ENCODE measurements at regions not wholly inside any gene's neighbourhood (a gene's known extent, or its start where the extent isn't known, plus 50 kb on each side); places are given as distances from the start of the nearest gene placed in this dataset.
"Not testable (repeated sequence)": the region's sequence is repeated elsewhere in the genome, so short reads cannot be mapped to it uniquely, and the experiment has no call there.

- not testable (repeated sequence) for DNase-seq
Measured at GRCh38 chr2:131828633-131829455, 301.2 kb downstream of the CCDC74A start.

DNA sequence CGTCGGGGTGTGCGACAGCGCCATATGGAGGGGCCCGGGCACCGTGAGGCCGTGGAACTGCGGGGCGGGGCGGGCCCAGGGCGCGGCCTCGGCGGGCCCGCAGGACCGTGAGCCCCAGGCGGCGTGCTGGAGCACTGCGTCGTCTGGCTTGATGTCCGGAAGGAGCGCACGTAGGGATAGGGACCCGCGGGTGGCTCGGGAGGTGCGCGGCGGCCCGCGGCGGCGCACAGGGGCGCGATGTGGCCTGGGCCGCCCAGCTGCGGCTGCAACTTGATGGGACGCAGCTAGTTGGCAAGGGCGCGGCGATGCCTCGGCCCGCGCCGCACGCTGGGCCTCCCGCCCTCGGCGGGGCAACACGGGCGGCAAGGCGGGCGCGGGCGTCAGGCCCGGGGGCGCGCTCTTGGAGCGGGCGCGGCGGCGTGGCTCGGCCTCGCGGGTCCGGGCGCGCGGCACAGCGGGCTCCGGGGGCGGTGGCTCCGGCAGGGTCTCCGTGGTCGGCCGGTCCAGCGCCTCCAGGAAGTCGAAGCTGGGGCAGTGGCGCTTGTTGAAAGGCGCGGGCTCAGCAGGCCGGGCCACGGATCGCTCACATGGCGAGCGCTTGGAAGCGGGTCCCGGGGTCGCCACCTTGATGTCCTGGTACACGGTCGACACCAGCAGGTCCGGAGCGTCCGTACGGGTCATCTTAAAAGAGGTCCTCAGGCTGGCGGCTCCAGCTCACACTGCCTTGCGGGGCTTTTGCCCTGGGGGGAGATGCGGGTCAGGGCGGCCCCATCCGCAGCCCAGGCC is 302.0 kb downstream of the CCDC74A start:
- not testable (repeated sequence) for DNase-seq

DNA sequence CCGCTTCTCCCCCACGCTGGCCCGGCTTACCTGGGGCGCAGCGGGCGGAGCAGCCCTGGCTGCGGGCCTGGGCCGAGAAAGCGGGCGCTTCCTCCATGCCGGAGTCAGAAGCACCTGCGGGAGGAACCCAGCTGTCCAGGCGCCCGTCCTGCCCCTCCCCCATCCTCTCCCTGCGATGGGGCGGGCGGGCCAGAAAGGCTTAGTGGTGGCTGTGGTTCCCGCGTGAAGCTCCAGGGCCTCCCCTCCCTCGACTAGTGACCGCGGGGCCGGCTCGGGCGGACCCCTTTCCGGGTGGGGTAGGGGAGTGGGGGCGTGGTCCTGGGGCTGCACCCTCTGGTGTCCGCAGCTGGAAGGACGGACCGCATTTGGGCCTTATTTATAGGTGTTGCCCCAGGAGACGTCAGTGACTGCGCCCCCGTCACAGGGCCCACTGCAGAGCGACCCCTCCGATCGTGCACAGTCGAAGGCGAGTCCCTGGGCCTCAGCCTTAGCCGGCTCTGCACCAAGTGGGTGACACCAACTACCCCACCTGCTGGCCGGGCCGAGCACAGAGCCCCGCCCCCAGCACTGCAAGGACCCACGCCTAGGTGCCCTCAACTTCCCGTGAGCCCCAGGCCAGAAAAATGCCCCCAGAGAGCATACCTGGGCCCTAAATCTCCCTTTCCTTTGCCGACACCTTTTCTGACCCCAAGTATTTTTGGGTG is 302.7 kb downstream of the CCDC74A start:
- DNase-seq, result not testable (repeated sequence)

- DNase-seq, result not testable (repeated sequence)
Measured at GRCh38 chr2:131830946-131831310, 303.2 kb downstream of the CCDC74A start.

GRCh38 chr2:131831450-131832208 is 303.9 kb downstream of the CCDC74A start:
- DNase-seq, result not testable (repeated sequence)

GRCh38 chr2:131832209-131832780 is 304.6 kb downstream of the CCDC74A start:
- DNase-seq, result not testable (repeated sequence)

DNA sequence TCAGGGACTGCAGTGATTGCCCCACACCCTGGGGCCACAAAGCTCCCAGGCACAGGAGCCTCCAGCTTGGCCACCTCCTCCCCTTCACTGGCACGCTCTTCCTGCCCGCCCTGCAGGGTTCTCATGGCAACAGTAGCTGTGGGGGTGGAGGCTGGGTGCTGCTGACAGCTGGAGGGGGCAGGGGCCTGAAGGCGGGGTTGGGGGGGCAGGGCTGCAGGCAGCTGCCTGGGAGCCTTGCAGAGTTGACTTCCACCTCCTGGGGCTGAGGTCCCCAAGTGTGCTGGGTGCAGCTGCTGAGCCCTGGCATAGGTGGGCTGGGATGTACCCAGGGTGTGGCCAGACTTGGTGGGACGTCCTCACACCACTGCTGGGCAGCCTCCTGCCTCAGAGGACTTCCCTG is 305.2 kb downstream of the CCDC74A start:
- DNase-seq, result not testable (repeated sequence)

DNA sequence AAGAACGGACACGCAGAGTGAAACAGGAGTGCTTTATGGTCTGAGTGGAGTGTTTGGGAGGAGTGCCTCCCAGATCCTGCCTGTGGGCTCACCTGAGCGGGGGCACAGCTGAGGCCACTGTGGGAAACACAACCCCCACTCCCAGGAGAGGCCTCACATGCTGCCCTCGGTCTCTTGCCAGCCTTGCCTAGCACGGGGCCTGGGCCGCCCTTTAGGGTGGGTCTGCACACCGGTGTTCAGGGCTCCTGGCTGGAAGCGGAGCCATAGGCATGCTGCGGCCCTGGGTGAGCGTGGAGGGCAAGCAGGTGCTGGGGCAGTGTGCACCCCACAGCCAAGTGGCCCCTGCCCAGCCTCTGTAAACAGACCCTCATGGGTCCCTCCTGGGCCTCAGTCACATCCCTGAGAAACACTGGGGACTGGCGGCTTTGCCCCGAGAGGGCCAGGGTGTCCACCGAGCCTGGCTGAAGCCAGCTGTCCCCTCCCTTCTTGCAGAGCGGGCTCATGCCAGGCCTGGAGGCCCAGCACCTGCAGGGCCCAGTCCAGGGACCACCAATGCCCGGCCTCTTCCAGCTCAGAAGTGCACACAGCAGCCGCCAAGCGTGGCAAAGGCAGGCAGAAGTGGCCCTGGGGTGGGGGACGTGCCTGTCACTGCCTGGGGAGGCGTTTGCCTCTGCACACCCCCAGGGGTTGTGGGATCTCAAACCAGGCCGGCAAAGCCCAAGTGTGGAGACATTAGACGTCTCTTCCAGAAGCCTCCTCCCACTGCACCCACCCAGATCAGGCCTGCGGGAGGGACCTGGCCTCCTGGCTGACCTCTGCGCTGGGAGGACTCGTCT is 305.9 kb downstream of the CCDC74A start:
- DNase-seq, result not testable (repeated sequence)

DNA sequence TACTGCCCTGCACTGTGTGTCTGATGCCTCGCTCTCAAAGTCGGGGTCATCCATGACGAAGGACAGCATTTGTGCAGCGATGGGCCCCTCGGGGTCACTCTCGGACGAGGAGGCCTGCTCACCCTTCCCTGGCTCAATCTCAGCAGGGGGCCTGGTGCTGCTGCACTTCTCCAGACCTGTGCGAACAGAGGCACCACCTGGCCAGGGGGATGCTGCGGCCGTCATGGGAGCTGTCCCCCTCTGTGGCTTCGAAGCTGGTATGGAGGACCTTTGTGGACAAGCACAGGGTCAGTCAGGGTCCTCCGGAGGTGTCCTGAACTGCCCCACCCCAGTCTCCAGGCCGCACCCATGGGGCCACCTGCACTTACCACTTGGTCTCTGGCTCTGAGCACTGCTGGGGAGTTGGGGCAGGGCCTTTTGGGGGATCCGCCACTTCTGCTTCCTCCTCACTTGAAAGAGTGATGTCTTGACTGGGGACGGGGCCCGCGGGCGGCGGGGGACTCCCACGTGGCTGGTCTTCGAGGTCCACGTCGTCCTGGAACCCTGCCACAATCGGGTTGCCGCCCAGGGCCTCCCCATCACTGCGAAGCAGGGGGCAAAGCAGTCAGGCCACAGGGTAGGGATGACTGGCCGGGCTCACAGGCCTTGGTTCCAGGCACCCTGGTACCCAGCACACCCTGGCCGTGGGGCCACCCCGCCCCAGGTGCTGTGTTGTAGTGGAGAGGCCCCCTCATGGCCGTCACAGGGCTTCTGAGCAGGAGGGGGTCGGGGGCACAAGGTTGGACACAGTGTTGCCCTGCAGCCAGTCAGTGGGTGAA is 306.7 kb downstream of the CCDC74A start:
- not testable (repeated sequence) for DNase-seq

- not testable (repeated sequence) for DNase-seq
Measured at GRCh38 chr2:131835022-131835421, 307.3 kb downstream of the CCDC74A start.

GRCh38 chr2:131835621-131836091 is 308.0 kb downstream of the CCDC74A start:
- no peak for DNase-seq

GRCh38 chr2:131836116-131836515 is 308.4 kb downstream of the CCDC74A start:
- DNase-seq, result not testable (repeated sequence)

DNA sequence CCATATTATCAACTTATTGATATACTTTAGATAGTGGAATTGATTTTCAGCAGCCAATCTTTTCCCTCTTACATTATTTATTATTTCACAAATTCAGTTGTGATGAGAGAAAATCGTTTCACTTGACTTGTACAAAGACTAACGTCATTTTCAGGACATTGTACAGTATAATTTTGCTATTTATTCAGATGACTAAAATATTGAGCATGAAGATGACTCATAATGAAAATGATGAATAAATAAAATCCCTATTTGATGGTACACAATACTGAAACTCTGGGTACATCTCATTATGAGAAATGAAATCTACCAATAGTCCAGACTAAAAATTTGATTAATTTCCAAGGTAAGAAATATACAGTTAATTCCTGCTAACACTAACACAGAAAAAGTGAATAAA is 316.4 kb downstream of the CCDC74A start:
- DNase-seq, result not testable (repeated sequence)

- DNase-seq, result not testable (repeated sequence)
Measured at GRCh38 chr2:131856202-131856601, 305.6 kb downstream of the ANKRD30BL start.

- DNase-seq, result not testable (repeated sequence)
Measured at GRCh38 chr2:131858197-131858596, 303.6 kb downstream of the ANKRD30BL start.
